LNCaP clone FGC (cell line): ENCODE measurements at regions not wholly inside any gene's neighbourhood (a gene's known extent, or its start where the extent isn't known, plus 50 kb on each side); places are given as distances from the start of the nearest gene placed in this dataset.

Source experiments
- DNase-seq: peaks from one replicate; pipeline ENCODE4 v3.0.0-alpha.2; 2011; ENCODE audit warnings: low read depth
- H3K4me3 ChIP-seq: 2 replicates; pipeline ENCODE4 v1.5.1; 2011; ENCODE audit warnings: mild to moderate bottlenecking, low read depth, low read length, control low read depth
- TF ChIP-seq, protein P1 (sequence below): IDR thresholded peaks from 2 replicates; pipeline ENCODE4 v1.5.1; 2012; ENCODE audit warnings: mild to moderate bottlenecking; ENCODE audit not compliant: control insufficient read depth, insufficient read depth; ENCODE audit errors: extremely low read depth

DNA sequence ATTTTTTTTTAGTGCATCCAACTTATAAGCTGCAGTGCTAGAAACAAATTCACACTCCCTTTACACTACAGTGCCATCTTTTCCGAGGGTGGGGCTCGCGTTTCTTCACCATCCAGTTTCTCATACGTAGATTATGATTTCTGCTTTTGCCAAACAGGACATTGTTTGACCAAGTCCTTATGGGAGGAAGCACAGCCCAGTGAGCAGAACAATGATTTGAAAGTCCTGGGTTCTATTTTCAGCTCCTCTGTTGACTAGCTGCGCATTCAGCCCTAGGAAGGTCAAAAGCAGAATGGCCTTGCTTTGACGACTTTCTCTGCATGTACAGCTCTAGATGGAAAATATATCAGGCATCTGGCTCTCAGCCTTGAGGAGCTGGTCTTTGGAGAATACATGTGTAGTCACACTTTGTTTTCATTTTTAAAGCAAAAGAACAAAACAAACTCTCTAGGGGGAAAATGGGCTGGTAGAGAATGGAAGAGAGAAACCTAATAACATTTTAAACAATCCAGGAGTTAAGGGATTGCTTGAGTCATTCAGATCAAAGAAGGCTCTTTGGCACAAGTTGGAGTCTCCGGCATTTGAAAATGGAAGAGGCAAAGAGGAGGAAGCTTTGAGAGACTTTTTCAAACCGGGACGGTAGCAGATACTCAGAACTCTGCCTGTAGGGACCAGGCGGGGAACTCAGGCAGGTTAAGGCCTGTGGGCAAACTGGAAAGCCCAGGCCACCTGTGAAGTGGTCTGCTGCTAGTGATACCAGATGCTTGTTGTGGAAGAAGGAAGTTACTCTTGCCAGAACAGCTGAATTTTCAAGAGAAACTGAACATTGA is 257.3 kb upstream of the PLEKHG7 start:
- DNase-seq: no peak
- TF ChIP-seq, protein P1, sequence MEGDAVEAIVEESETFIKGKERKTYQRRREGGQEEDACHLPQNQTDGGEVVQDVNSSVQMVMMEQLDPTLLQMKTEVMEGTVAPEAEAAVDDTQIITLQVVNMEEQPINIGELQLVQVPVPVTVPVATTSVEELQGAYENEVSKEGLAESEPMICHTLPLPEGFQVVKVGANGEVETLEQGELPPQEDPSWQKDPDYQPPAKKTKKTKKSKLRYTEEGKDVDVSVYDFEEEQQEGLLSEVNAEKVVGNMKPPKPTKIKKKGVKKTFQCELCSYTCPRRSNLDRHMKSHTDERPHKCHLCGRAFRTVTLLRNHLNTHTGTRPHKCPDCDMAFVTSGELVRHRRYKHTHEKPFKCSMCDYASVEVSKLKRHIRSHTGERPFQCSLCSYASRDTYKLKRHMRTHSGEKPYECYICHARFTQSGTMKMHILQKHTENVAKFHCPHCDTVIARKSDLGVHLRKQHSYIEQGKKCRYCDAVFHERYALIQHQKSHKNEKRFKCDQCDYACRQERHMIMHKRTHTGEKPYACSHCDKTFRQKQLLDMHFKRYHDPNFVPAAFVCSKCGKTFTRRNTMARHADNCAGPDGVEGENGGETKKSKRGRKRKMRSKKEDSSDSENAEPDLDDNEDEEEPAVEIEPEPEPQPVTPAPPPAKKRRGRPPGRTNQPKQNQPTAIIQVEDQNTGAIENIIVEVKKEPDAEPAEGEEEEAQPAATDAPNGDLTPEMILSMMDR: no peak
- no peak overlapping the region for H3K4me3 ChIP-seq

DNA sequence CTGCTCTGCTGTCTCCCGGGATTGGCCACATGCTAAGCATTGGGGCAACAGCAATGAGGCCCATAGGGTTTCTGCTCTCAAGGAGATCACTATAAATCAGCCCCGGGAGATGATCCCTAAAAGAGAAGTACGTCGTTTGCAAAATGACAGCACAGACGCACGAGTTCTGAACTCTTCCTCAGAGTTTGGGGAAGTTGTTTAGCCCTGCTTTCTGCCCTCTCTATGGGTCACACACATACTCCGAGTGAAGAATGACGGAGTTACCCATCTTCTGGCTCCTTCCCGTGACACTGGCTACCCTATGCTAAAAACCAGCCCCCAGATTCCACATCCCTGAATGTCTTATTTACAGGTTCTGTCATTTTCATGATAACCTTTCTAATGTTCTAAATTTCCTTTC is 258.0 kb upstream of the PLEKHG7 start:
- TF ChIP-seq, protein P1: no peak
- H3K4me3 ChIP-seq: no peak overlapping the region
- no peak for DNase-seq

DNA sequence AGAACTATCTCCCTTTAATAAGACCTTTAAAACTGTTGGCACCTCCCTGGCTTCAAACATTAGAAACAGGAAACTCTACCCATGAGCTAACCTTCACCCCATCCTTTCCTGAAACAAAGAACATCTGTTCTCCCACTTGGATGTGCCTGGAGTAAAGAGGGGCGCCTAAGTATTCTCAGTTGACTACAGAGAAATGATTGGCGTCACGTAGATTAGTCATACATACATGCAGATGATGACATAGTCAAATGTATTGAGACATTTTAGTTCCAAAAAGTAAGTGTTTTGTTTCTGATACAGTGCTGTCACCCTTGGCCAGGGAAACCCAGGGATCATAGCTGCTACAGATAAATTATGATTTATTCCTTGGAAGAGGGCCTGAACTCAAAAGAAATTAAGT is 260.0 kb upstream of the PLEKHG7 start:
- H3K4me3 ChIP-seq: no peak overlapping the region
- TF ChIP-seq, protein P1: no peak
- DNase-seq: no peak

DNA sequence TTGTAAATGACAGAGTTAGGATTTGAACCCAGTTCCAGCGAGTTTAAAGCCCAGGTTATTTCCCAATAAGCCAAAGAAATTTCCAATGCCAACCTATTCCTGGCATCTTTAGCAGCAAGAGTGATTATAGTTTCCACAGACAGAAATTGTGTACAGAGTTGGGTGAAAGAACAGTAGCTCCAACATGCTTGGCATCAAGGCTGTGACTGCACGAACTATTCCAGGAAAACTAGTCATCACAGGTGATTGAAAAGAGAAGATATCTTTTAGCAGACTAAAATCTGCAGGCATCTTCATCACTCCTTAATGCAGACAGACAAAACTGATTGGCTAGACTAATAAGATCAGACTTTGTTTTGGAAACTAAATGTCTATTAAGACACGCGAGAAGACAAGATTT is 262.7 kb upstream of the PLEKHG7 start:
- TF ChIP-seq, protein P1: no peak
- DNase-seq: no peak

DNA sequence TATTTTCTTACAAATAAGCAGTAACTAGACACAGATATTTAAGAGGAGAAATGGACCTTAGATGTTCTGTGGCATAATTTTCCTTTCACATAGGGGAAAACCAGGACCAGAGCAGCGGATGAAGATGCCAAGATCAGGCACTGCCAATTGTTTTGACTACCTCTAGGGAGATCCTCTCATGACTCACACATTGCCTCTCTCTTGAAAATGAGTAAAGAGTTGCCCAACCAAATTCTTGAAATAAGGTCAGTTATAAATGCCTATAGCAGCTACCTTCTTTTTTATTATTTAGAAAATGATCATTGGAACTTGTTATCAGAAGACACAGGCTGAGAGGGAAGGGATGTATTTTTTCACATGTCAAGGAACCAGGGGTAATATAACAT is 263.4 kb upstream of the PLEKHG7 start:
- DNase-seq: no peak
- TF ChIP-seq, protein P1: no peak
- H3K4me3 ChIP-seq: no peak overlapping the region

More for the DNA sequence above, 262.7 kb upstream of the PLEKHG7 start:
- H3K4me3 ChIP-seq: no peak overlapping the region

DNA sequence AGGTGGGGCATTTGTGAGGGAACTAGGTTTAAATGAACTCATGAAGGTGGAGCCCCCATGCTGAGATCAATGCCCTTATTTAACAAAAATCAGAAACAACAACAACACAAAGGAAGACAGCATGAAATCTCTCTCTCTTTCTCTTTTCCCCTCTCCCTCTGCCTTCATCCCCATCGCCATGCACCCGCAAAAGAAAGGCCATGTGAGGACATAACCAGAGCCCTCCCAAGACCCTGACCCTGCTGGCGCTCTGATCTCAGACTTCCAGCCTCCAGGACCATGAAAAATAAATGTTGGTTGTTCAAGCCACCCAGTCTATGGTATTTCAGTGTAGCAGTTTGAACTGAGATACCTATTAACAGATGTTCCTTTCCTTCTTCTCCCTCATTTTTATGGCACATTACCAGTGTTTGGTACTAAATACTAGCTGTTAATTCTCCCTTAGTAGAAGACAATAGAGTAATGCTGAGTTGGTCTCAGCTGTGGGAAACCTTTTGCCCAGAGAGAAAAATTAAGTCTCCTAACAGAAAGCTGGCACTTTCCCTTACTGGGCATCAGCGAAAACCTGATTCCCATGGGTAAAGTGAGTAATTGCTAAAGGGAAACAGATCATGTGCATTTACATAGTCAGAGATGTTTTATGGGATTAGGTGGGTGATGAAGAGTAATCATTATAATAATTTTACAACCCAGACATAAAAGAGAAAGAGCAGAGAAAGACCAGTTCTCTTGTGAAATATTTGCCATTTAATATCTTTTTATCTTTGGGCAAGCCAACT is 264.0 kb upstream of the PLEKHG7 start:
- DNase-seq: no peak
- no peak overlapping the region for H3K4me3 ChIP-seq
- TF ChIP-seq, protein P1: no peak
